ENCODE measurements at regions not wholly inside any gene's neighbourhood (a gene's known extent, or its start where the extent isn't known, plus 50 kb on each side); places are given as distances from the start of the nearest gene placed in this dataset.

GRCh38 chr7:46937826-46938225 lies 644.1 kb downstream of the TNS3 start:
- no peaks in the 10 kb centered on the region for H3K27me3 Mint-ChIP-seq (ENCODE audit: low read depth in 2 of 2)
- TF ChIP-seq CTCF (IDR thresholded peaks at IDR 0.05) = no peak
- WGBS (ENCODE audit: insufficient coverage) = 88% methylated on average over 3 of the region's 3 CpGs

GRCh38 chr7:46934198-46934825 lies 647.6 kb downstream of the TNS3 start:
- no peak for TF ChIP-seq CTCF (IDR thresholded peaks at IDR 0.05)
- 39% methylated on average over 2 of the region's 3 CpGs for WGBS (ENCODE audit: insufficient coverage)
- no peak overlapping the region for H3K27ac Mint-ChIP-seq
- ATAC-seq (no peak), DNase-seq (no peak)
- no peaks in the 10 kb centered on the region for H3K36me3 Mint-ChIP-seq
- H3K9me3 ChIP-seq (ENCODE audit: control insufficient read depth, insufficient read depth, low read length) = no peaks in the 10 kb centered on the region
- H3K4me1 Mint-ChIP-seq = no peaks in the 10 kb centered on the region
- no peaks in the 10 kb centered on the region for H3K27me3 Mint-ChIP-seq (ENCODE audit: low read depth in 2 of 2)
- no peak overlapping the region for H3K4me3 ChIP-seq (ENCODE audit: low read length)
- H3K36me3 ChIP-seq (ENCODE audit: control insufficient read depth, insufficient read depth, low read length) = no peaks in the 10 kb centered on the region
- peaks cover 7 to 10% of the 10 kb centered on the region in 2 donors for H3K9me3 Mint-ChIP-seq
- no peaks in the 10 kb centered on the region for H3K4me1 ChIP-seq (ENCODE audit: control insufficient read depth, insufficient read depth, low read length)
- no peak overlapping the region for H3K27ac ChIP-seq (ENCODE audit: low read length)
- H3K4me3 Mint-ChIP-seq = no peak overlapping the region
- no peaks in the 10 kb centered on the region for H3K27me3 ChIP-seq (ENCODE audit: control insufficient read depth, insufficient read depth, low read length)
- intact Hi-C loops (cut with micrococcal nuclease) = no loop called here

More at GRCh38 chr7:46937826-46938225, 644.1 kb downstream of the TNS3 start:
- Histone ChIP-seq H3K4me1 (ENCODE audit: control insufficient read depth, insufficient read depth, low read length) (no peaks in the 10 kb centered on the region), H3K36me3 (ENCODE audit: control insufficient read depth, insufficient read depth, low read length) (no peaks in the 10 kb centered on the region), H3K9me3 (ENCODE audit: control insufficient read depth, insufficient read depth, low read length) (no peaks in the 10 kb centered on the region), H3K4me3 (ENCODE audit: low read length) (no peak overlapping the region), H3K27me3 (ENCODE audit: control insufficient read depth, insufficient read depth, low read length) (no peaks in the 10 kb centered on the region), H3K27ac (ENCODE audit: low read length) (no peak overlapping the region)
- no peak overlapping the region for H3K4me3 Mint-ChIP-seq
- H3K27ac Mint-ChIP-seq = no peak overlapping the region
- intact Hi-C loops (cut with micrococcal nuclease) = no loop called here
- DNase-seq (no peak), ATAC-seq (no peak)
- no peaks in the 10 kb centered on the region for H3K36me3 Mint-ChIP-seq
- peaks cover 6 to 7% of the 10 kb centered on the region in 2 donors for H3K9me3 Mint-ChIP-seq
- H3K4me1 Mint-ChIP-seq = no peaks in the 10 kb centered on the region

- Mint-ChIP-seq H3K9me3 (peaks cover 7 to 10% of the 10 kb centered on the region in 2 donors), H3K4me3 (no peak overlapping the region), H3K27ac (no peak overlapping the region), H3K27me3 (ENCODE audit: low read depth in 2 of 2) (no peaks in the 10 kb centered on the region), H3K36me3 (no peaks in the 10 kb centered on the region), H3K4me1 (no peaks in the 10 kb centered on the region)
- no peak for TF ChIP-seq CTCF (IDR thresholded peaks at IDR 0.05)
- no CpG with 5 or more reads among the region's 4 CpGs for WGBS (ENCODE audit: insufficient coverage)
- H3K36me3 ChIP-seq (ENCODE audit: control insufficient read depth, insufficient read depth, low read length) = no peaks in the 10 kb centered on the region
- H3K27me3 ChIP-seq (ENCODE audit: control insufficient read depth, insufficient read depth, low read length) = no peaks in the 10 kb centered on the region
- no peaks in the 10 kb centered on the region for H3K9me3 ChIP-seq (ENCODE audit: control insufficient read depth, insufficient read depth, low read length)
- DNase-seq (no peak), ATAC-seq (no peak)
- H3K4me1 ChIP-seq (ENCODE audit: control insufficient read depth, insufficient read depth, low read length) = no peaks in the 10 kb centered on the region
- no peak overlapping the region for H3K4me3 ChIP-seq (ENCODE audit: low read length)
- H3K27ac ChIP-seq (ENCODE audit: low read length) = no peak overlapping the region
- intact Hi-C loops (cut with micrococcal nuclease) = no loop called here
Measured at GRCh38 chr7:46933596-46933995, 648.3 kb downstream of the TNS3 start.

Measured in natural killer cell (primary cell).